CD8-positive, alpha-beta memory T cell (primary cell): ENCODE measurements at regions not wholly inside any gene's neighbourhood (a gene's known extent, or its start where the extent isn't known, plus 50 kb on each side); places are given as distances from the start of the nearest gene placed in this dataset.

Experiments
- CTCF ChIA-PET: fragments of 350-600 bp; sonication (Branson Sonifier 250); formaldehyde crosslinking; loops from one replicate; lab custom pipeline; 2021; ENCODE audit warnings: antibody characterized with exemption; lab: Charles Lee
- POLR2A ChIA-PET: fragments of 350-600 bp; sonication (Branson Sonifier 250); formaldehyde crosslinking; loops from one replicate; lab custom pipeline; 2021; ENCODE audit warnings: antibody characterized with exemption; lab: Charles Lee
- DNase-seq, 5 donors: peaks; one replicate each; pipeline versions ENCODE4 v3.0.0 to v3.0.0-alpha.2; 2020 to 2022; ENCODE audit warnings: mixed read lengths in 1 of 5
- H3K27ac ChIP-seq: one replicate; pipeline ENCODE4 v1.7.0; 2013; ENCODE audit warnings: low read depth, mild to moderate bottlenecking, low read length, moderate library complexity
- H3K27me3 ChIP-seq: 2 replicates; pipeline ENCODE4 v1.7.0; 2013; ENCODE audit warnings: low read length, mild to moderate bottlenecking; ENCODE audit not compliant: insufficient read depth, poor library complexity, severe bottlenecking
- H3K36me3 ChIP-seq: 2 replicates; pipeline ENCODE4 v1.7.0; 2013; ENCODE audit warnings: mild to moderate bottlenecking, low read length, moderate library complexity; ENCODE audit not compliant: insufficient read depth
- H3K4me1 ChIP-seq: 2 replicates; pipeline ENCODE4 v1.7.0; 2013; ENCODE audit warnings: mild to moderate bottlenecking, low read length, moderate library complexity; ENCODE audit not compliant: insufficient read depth
- H3K4me3 ChIP-seq: 2 replicates; pipeline ENCODE4 v1.7.0; 2013; ENCODE audit warnings: mild to moderate bottlenecking, low read length
- H3K9me3 ChIP-seq: 2 replicates; pipeline ENCODE4 v1.7.0; 2013; ENCODE audit warnings: mild to moderate bottlenecking, low read length
- H3K27ac Mint-ChIP-seq, 8 donors: one replicate each; pipeline ENCODE4 v1.8.0; 2020 to 2021; ENCODE audit warnings: mixed read lengths in 8 of 8, mild to moderate bottlenecking in 6 of 8, inconsistent platforms in 3 of 8, moderate library complexity in 3 of 8
- H3K27me3 Mint-ChIP-seq, 2 donors: one replicate each; pipeline ENCODE4 v1.8.0; 2020 to 2021; ENCODE audit warnings: mixed read lengths in 2 of 2, mild to moderate bottlenecking in 1 of 2, moderate library complexity in 1 of 2
- H3K36me3 Mint-ChIP-seq, 3 donors: one replicate each; pipeline ENCODE4 v1.8.0; 2020 to 2021; ENCODE audit warnings: mixed read lengths in 3 of 3, inconsistent platforms in 1 of 3, mild to moderate bottlenecking in 1 of 3
- H3K4me1 Mint-ChIP-seq, 3 donors: one replicate each; pipeline ENCODE4 v1.8.0; 2020 to 2021; ENCODE audit warnings: mixed read lengths in 3 of 3, inconsistent platforms in 1 of 3, mild to moderate bottlenecking in 1 of 3
- H3K4me3 Mint-ChIP-seq, 7 donors: one replicate each; pipeline ENCODE4 v1.8.0; 2020 to 2021; ENCODE audit warnings: mixed read lengths in 7 of 7, mild to moderate bottlenecking in 6 of 7, moderate library complexity in 4 of 7, inconsistent platforms in 2 of 7
- H3K9me3 Mint-ChIP-seq, 5 donors: one replicate each; pipeline ENCODE4 v1.8.0; 2020 to 2022; ENCODE audit warnings: mixed read lengths in 5 of 5, mild to moderate bottlenecking in 3 of 5, moderate library complexity in 2 of 5, inconsistent platforms in 1 of 5

GRCh38 chr12:24605916-24606315 is 343.0 kb downstream of the BCAT1 start:
- H3K27ac Mint-ChIP-seq = no peak overlapping the region
- no peaks in the 10 kb centered on the region for H3K27me3 Mint-ChIP-seq
- H3K9me3 Mint-ChIP-seq = peaks cover 0 to 5% (median 0%) of the 10 kb centered on the region in 5 donors
- no peak for DNase-seq
- POLR2A ChIA-PET = no interaction called here
- H3K9me3 ChIP-seq = no peaks in the 10 kb centered on the region
- H3K4me1 ChIP-seq = no peaks in the 10 kb centered on the region
- no peaks in the 10 kb centered on the region for H3K27me3 ChIP-seq
- H3K4me1 Mint-ChIP-seq = peaks cover 0 to 2% (median under 1%) of the 10 kb centered on the region in 3 donors
- CTCF ChIA-PET = no interaction called here
- no peak overlapping the region for H3K27ac ChIP-seq
- no peak overlapping the region for H3K4me3 Mint-ChIP-seq
- H3K36me3 Mint-ChIP-seq = no peaks in the 10 kb centered on the region
- no peak overlapping the region for H3K4me3 ChIP-seq
- no peaks in the 10 kb centered on the region for H3K36me3 ChIP-seq

GRCh38 chr12:24605466-24605865 is 343.4 kb downstream of the BCAT1 start:
- H3K9me3 ChIP-seq = no peaks in the 10 kb centered on the region
- peaks cover 0 to 5% (median 0%) of the 10 kb centered on the region in 5 donors for H3K9me3 Mint-ChIP-seq
- peaks cover 0 to 4% (median 2%) of the 10 kb centered on the region in 3 donors for H3K4me1 Mint-ChIP-seq
- no peak overlapping the region for H3K4me3 Mint-ChIP-seq
- H3K27ac ChIP-seq = no peak overlapping the region
- no peak overlapping the region for H3K27ac Mint-ChIP-seq
- H3K36me3 ChIP-seq = no peaks in the 10 kb centered on the region
- no peaks in the 10 kb centered on the region for H3K36me3 Mint-ChIP-seq
- CTCF ChIA-PET = no interaction called here
- H3K4me1 ChIP-seq = no peaks in the 10 kb centered on the region
- no peak for DNase-seq
- POLR2A ChIA-PET = no interaction called here
- H3K4me3 ChIP-seq = no peak overlapping the region
- no peaks in the 10 kb centered on the region for H3K27me3 ChIP-seq
- no peaks in the 10 kb centered on the region for H3K27me3 Mint-ChIP-seq

GRCh38 chr12:24603371-24603770 is 345.5 kb downstream of the BCAT1 start:
- Histone ChIP-seq H3K4me1 (no peaks in the 10 kb centered on the region), H3K9me3 (no peaks in the 10 kb centered on the region), H3K4me3 (no peak overlapping the region), H3K36me3 (no peaks in the 10 kb centered on the region), H3K27me3 (no peaks in the 10 kb centered on the region), H3K27ac (no peak overlapping the region)
- H3K27me3 Mint-ChIP-seq = peaks cover 0 to 5% of the 10 kb centered on the region in 2 donors
- no peaks in the 10 kb centered on the region for H3K36me3 Mint-ChIP-seq
- no peak for DNase-seq
- ChIA-PET POLR2A (no interaction called here), CTCF (no interaction called here)
- H3K27ac Mint-ChIP-seq = no peak overlapping the region
- no peak overlapping the region for H3K4me3 Mint-ChIP-seq
- H3K4me1 Mint-ChIP-seq = peaks cover 0 to 4% (median 2%) of the 10 kb centered on the region in 3 donors
- peaks cover 0 to 2% (median 0%) of the 10 kb centered on the region in 5 donors for H3K9me3 Mint-ChIP-seq

- no peaks in the 10 kb centered on the region for H3K36me3 Mint-ChIP-seq
- ChIA-PET CTCF (no interaction called here), POLR2A (no interaction called here)
- H3K36me3 ChIP-seq = no peaks in the 10 kb centered on the region
- H3K27ac Mint-ChIP-seq = no peak overlapping the region
- H3K9me3 ChIP-seq = no peaks in the 10 kb centered on the region
- no peak for DNase-seq
- H3K4me3 ChIP-seq = no peak overlapping the region
- H3K27me3 ChIP-seq = no peaks in the 10 kb centered on the region
- H3K4me3 Mint-ChIP-seq = no peak overlapping the region
- H3K4me1 ChIP-seq = no peaks in the 10 kb centered on the region
- peaks cover 0 to 4% (median 2%) of the 10 kb centered on the region in 3 donors for H3K4me1 Mint-ChIP-seq
- peaks cover 0 to 2% (median 0%) of the 10 kb centered on the region in 5 donors for H3K9me3 Mint-ChIP-seq
- peaks cover 0 to 8% of the 10 kb centered on the region in 2 donors for H3K27me3 Mint-ChIP-seq
- H3K27ac ChIP-seq = no peak overlapping the region
Measured at GRCh38 chr12:24600996-24601395, 347.9 kb downstream of the BCAT1 start.

GRCh38 chr12:24600551-24600950 is 348.4 kb downstream of the BCAT1 start:
- H3K9me3 ChIP-seq = no peaks in the 10 kb centered on the region
- no peak for DNase-seq
- H3K27ac Mint-ChIP-seq = no peak overlapping the region
- H3K36me3 ChIP-seq = no peaks in the 10 kb centered on the region
- peaks cover 0 to 2% (median 0%) of the 10 kb centered on the region in 5 donors for H3K9me3 Mint-ChIP-seq
- peaks cover 0 to 8% of the 10 kb centered on the region in 2 donors for H3K27me3 Mint-ChIP-seq
- no peak overlapping the region for H3K4me3 ChIP-seq
- H3K4me1 Mint-ChIP-seq = peaks cover 0 to 4% (median 2%) of the 10 kb centered on the region in 3 donors
- no peaks in the 10 kb centered on the region for H3K36me3 Mint-ChIP-seq
- H3K4me3 Mint-ChIP-seq = no peak overlapping the region
- H3K4me1 ChIP-seq = no peaks in the 10 kb centered on the region
- no peaks in the 10 kb centered on the region for H3K27me3 ChIP-seq
- no peak overlapping the region for H3K27ac ChIP-seq
- CTCF ChIA-PET = no interaction called here
- POLR2A ChIA-PET = no interaction called here

- H3K9me3 ChIP-seq = no peaks in the 10 kb centered on the region
- H3K36me3 ChIP-seq = no peaks in the 10 kb centered on the region
- ChIA-PET POLR2A (no interaction called here), CTCF (no interaction called here)
- Mint-ChIP-seq H3K27me3 (peaks cover 0 to 8% of the 10 kb centered on the region in 2 donors), H3K4me3 (no peak overlapping the region), H3K4me1 (peaks cover 0 to 4% (median 2%) of the 10 kb centered on the region in 3 donors), H3K36me3 (no peaks in the 10 kb centered on the region), H3K27ac (no peak overlapping the region), H3K9me3 (peaks cover 0 to 2% (median 0%) of the 10 kb centered on the region in 5 donors)
- no peak overlapping the region for H3K4me3 ChIP-seq
- no peak for DNase-seq
- H3K27me3 ChIP-seq = no peaks in the 10 kb centered on the region
- no peaks in the 10 kb centered on the region for H3K4me1 ChIP-seq
- H3K27ac ChIP-seq = no peak overlapping the region
Measured at GRCh38 chr12:24599736-24600135, 349.2 kb downstream of the BCAT1 start.

- POLR2A ChIA-PET = no interaction called here
- DNase-seq = no peak
- Mint-ChIP-seq H3K27me3 (peaks cover 5 to 16% of the 10 kb centered on the region in 2 donors), H3K27ac (no peak overlapping the region), H3K4me3 (no peak overlapping the region), H3K36me3 (no peaks in the 10 kb centered on the region), H3K9me3 (peaks cover 0 to 2% (median 0%) of the 10 kb centered on the region in 5 donors), H3K4me1 (peaks cover 0 to 4% (median 2%) of the 10 kb centered on the region in 3 donors)
- no peak overlapping the region for H3K27ac ChIP-seq
- no peaks in the 10 kb centered on the region for H3K9me3 ChIP-seq
- no peaks in the 10 kb centered on the region for H3K36me3 ChIP-seq
- CTCF ChIA-PET = no interaction called here
- no peaks in the 10 kb centered on the region for H3K4me1 ChIP-seq
- no peaks in the 10 kb centered on the region for H3K27me3 ChIP-seq
- no peak overlapping the region for H3K4me3 ChIP-seq
Measured at GRCh38 chr12:24597580-24597979, 351.3 kb downstream of the BCAT1 start.

- H3K27me3 ChIP-seq = no peaks in the 10 kb centered on the region
- POLR2A ChIA-PET = no interaction called here
- Mint-ChIP-seq H3K27me3 (peaks cover 6 to 16% of the 10 kb centered on the region in 2 donors), H3K27ac (no peak overlapping the region), H3K9me3 (peaks cover 0 to 2% (median 0%) of the 10 kb centered on the region in 5 donors), H3K36me3 (no peaks in the 10 kb centered on the region), H3K4me3 (no peak overlapping the region), H3K4me1 (peaks cover 0 to 4% (median 2%) of the 10 kb centered on the region in 3 donors)
- no peaks in the 10 kb centered on the region for H3K36me3 ChIP-seq
- H3K27ac ChIP-seq = no peak overlapping the region
- CTCF ChIA-PET = no interaction called here
- no peaks in the 10 kb centered on the region for H3K4me1 ChIP-seq
- DNase-seq = no peak
- H3K9me3 ChIP-seq = no peaks in the 10 kb centered on the region
- no peak overlapping the region for H3K4me3 ChIP-seq
Measured at GRCh38 chr12:24596768-24597388, 352.0 kb downstream of the BCAT1 start.
